PC-9 (cell line): ENCODE measurements at regions not wholly inside any gene's neighbourhood (a gene's known extent, or its start where the extent isn't known, plus 50 kb on each side); places are given as distances from the start of the nearest gene placed in this dataset.

Experiments used
- BruUV-seq: library from RNA; stranded (reverse); fragments of 400-500 nt; replicated peaks from 2 replicates; lab custom pipeline; 2021; lab: Mats Ljungman, UMichigan
- CTCF ChIA-PET: fragments of 300-600 bp; sonication (Branson Sonifier 250); formaldehyde crosslinking; loops from one replicate; lab custom pipeline; 2022; ENCODE audit warnings: antibody characterized with exemption; lab: Charles Lee
- POLR2A ChIA-PET: fragments of 300-600 bp; sonication (Branson Sonifier 250); formaldehyde crosslinking; loops from one replicate; lab custom pipeline; 2022; ENCODE audit warnings: antibody characterized with exemption; ENCODE audit not compliant: unreplicated experiment; lab: Charles Lee
- DNase-seq, 2 experiments: peaks; one replicate each; pipeline versions ENCODE4 v3.0.0 to v3.0.0-alpha.2; 2015 to 2022; ENCODE audit warnings: mixed read lengths in 1 of 2
- H2AFZ ChIP-seq: fragments of 200-600 bp; sonication (generic); 2 replicates; pipeline ENCODE4 v1.8.1; 2017; ENCODE audit warnings: antibody characterized with exemption
- H3F3A ChIP-seq: fragments of 200-600 bp; sonication (generic); 2 replicates; pipeline ENCODE4 v1.8.1; 2017; ENCODE audit warnings: antibody characterized with exemption, mild to moderate bottlenecking, low read depth; ENCODE audit not compliant: insufficient read depth
- H3K27ac ChIP-seq: fragments of 200-600 bp; sonication (generic); 2 replicates; pipeline ENCODE4 v1.6.1; 2016; ENCODE audit warnings: mixed run types
- H3K27me3 ChIP-seq: fragments of 200-600 bp; sonication (generic); 2 replicates; pipeline ENCODE4 v1.6.1; 2016; ENCODE audit warnings: low read depth, mixed run types; ENCODE audit not compliant: insufficient read depth
- H3K36me3 ChIP-seq: fragments of 200-600 bp; sonication (generic); 2 replicates; pipeline ENCODE4 v1.6.1; 2016; ENCODE audit warnings: low read depth, mixed run types
- H3K4me1 ChIP-seq: fragments of 200-600 bp; sonication (generic); replicated peaks from 2 replicates; pipeline ENCODE4 v1.6.1; 2016; ENCODE audit warnings: mixed run types; ENCODE audit not compliant: insufficient read depth
- H3K4me2 ChIP-seq: fragments of 200-600 bp; sonication (generic); 2 replicates; pipeline ENCODE4 v1.6.1; 2017; ENCODE audit warnings: mixed run types
- H3K4me3 ChIP-seq: fragments of 200-600 bp; sonication (generic); 2 replicates; pipeline ENCODE4 v1.6.1; 2016; ENCODE audit warnings: mixed run types
- H3K79me2 ChIP-seq: fragments of 200-600 bp; sonication (generic); 2 replicates; pipeline ENCODE4 v1.6.1; 2017; ENCODE audit warnings: low read depth, mixed run types
- H3K9me2 ChIP-seq: fragments of 200-600 bp; sonication (generic); 2 replicates; pipeline ENCODE4 v1.8.1; 2017; ENCODE audit warnings: mild to moderate bottlenecking; ENCODE audit not compliant: insufficient read depth
- H3K9me3 ChIP-seq: fragments of 200-600 bp; sonication (generic); 2 replicates; pipeline ENCODE4 v1.8.1; 2016; ENCODE audit warnings: low read depth; ENCODE audit not compliant: insufficient read depth
- H4K20me1 ChIP-seq: fragments of 200-600 bp; sonication (generic); 2 replicates; pipeline ENCODE4 v1.8.1; 2017; ENCODE audit not compliant: insufficient read depth
- EZH2 ChIP-seq: fragments of 200-600 bp; sonication (generic); IDR thresholded peaks from 2 replicates; pipeline ENCODE4 v1.8.0; 2017; ENCODE audit warnings: antibody characterized with exemption, low read depth
- intact Hi-C: fragments of 100-400 bp; cut with micrococcal nuclease; formaldehyde crosslinking; loops from one replicate; pipeline ENCODE4 v1.10.0; 2022; ENCODE audit not compliant: unreplicated experiment
- TF ChIP-seq, protein P1 (sequence below): fragments of 200-600 bp; sonication (generic); conservative IDR thresholded peaks from 2 replicates; pipeline ENCODE4 v1.6.1; 2017; ENCODE audit warnings: mixed run types, antibody characterized with exemption, mild to moderate bottlenecking, moderate library complexity

DNA sequence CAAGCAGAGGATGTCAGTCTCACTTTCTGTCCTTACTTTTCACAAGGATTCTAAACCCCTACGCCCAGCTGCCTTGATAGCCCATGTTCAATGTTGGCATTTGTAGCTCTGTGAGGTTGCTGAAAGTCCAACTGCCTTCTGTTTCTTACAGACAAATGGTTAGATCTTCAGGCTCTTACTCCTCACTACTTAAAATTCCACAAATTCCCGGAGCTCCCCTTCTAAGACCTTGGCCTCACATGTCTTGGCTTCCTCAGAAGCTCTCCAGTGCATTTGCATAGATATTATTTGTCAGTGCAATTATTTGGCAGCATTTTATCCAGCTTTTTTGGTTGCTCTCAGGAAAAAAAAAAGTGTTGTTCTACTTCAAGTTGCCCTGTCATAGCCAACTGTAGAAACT lies 453.7 kb upstream of the CELF4 start:
- Histone ChIP-seq H2AFZ (no peak overlapping the region), H3K27me3 (no peaks in the 10 kb centered on the region), H4K20me1 (no peaks in the 10 kb centered on the region), H3K36me3 (no peaks in the 10 kb centered on the region), H3K79me2 (no peaks in the 10 kb centered on the region), H3K9me2 (no peaks in the 10 kb centered on the region), H3F3A (no peaks in the 10 kb centered on the region), H3K27ac (no peak overlapping the region), H3K4me1 (no peaks in the 10 kb centered on the region), H3K4me3 (no peak overlapping the region), H3K9me3 (no peaks in the 10 kb centered on the region), H3K4me2 (no peak overlapping the region)
- DNase-seq: no peak
- POLR2A ChIA-PET: no interaction called here
- intact Hi-C loops: no loop called here
- no peak for TF ChIP-seq EZH2
- TF ChIP-seq, protein P1, sequence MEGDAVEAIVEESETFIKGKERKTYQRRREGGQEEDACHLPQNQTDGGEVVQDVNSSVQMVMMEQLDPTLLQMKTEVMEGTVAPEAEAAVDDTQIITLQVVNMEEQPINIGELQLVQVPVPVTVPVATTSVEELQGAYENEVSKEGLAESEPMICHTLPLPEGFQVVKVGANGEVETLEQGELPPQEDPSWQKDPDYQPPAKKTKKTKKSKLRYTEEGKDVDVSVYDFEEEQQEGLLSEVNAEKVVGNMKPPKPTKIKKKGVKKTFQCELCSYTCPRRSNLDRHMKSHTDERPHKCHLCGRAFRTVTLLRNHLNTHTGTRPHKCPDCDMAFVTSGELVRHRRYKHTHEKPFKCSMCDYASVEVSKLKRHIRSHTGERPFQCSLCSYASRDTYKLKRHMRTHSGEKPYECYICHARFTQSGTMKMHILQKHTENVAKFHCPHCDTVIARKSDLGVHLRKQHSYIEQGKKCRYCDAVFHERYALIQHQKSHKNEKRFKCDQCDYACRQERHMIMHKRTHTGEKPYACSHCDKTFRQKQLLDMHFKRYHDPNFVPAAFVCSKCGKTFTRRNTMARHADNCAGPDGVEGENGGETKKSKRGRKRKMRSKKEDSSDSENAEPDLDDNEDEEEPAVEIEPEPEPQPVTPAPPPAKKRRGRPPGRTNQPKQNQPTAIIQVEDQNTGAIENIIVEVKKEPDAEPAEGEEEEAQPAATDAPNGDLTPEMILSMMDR: no peak
- CTCF ChIA-PET: no interaction called here
- no TSS peak for BruUV-seq

DNA sequence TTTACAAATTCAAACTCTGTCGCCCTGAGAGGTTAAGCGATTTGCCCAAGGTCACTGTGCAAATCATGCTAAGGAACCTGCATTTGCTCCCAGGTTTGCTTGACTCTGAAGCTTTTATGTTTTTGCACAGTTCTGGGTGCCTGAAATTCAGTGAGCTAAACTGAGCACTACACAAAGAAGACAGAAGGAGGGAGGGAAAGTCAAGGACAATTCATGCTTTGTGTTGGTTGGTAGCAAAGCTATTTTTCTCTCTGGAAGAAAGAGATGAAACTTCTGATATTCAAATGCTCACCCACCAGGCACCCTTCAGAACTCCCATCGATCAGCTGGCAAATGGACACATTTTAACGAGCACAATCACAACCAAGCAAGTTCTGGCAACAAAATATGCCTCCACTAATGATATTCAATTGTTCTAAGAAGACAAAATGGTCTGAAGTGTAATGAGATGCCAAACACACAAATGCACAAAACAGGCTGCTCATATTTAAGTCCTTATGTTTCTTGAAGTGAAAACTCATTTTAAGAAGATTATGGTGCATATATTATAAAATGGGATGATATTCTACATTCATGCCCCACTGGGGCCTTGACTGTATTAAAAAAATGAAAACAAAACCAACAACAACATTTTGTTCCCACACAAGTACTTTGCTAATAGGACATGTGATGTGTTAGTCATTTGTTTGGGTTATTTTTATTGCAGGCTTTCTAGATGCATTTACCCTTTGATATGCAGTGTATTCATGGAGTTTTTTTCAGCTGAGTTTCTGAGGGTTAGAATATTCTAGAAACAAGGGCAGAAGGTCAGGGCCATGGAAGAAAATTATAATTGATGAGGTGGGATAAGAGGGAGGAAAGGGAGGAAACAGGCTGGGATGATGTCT lies 445.6 kb upstream of the CELF4 start:
- H3K4me3 ChIP-seq: no peak overlapping the region
- H3K27ac ChIP-seq: no peak overlapping the region
- no peaks in the 10 kb centered on the region for H3K27me3 ChIP-seq
- TF ChIP-seq EZH2: no peak
- TF ChIP-seq, protein P1: no peak
- no peak for DNase-seq
- no peaks in the 10 kb centered on the region for H3K9me3 ChIP-seq
- no peaks in the 10 kb centered on the region for H4K20me1 ChIP-seq
- H3F3A ChIP-seq: no peaks in the 10 kb centered on the region
- H3K4me1 ChIP-seq: no peaks in the 10 kb centered on the region
- no peak overlapping the region for H2AFZ ChIP-seq
- H3K9me2 ChIP-seq: no peaks in the 10 kb centered on the region
- H3K36me3 ChIP-seq: no peaks in the 10 kb centered on the region
- intact Hi-C loops: no loop called here
- BruUV-seq: no TSS peak
- ChIA-PET CTCF (no interaction called here), POLR2A (no interaction called here)
- no peaks in the 10 kb centered on the region for H3K79me2 ChIP-seq
- H3K4me2 ChIP-seq: no peak overlapping the region

DNA sequence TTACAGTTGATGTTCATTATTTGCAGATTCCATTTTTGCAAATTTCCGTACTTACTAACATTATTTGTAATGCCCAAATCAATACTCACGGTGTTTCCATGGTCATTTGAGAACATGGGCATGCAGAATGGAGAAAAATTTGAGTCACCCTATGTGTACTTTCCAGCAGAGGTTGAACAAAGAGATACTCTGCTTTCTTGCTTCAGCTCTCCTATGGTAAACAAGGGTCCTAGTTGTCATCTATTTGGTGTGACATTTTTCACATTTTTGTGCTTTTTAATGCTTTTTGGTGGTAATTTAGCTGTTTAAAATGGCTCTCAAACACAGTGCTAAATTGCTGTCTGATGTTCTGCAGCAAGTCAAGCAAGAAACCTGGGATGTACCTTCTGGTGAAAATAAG lies 444.4 kb upstream of the CELF4 start:
- Histone ChIP-seq H3F3A (no peaks in the 10 kb centered on the region), H3K27ac (no peak overlapping the region), H3K9me3 (no peaks in the 10 kb centered on the region), H2AFZ (no peak overlapping the region), H3K9me2 (no peaks in the 10 kb centered on the region), H3K79me2 (no peaks in the 10 kb centered on the region), H4K20me1 (no peaks in the 10 kb centered on the region), H3K4me2 (no peak overlapping the region), H3K4me1 (no peaks in the 10 kb centered on the region), H3K27me3 (no peaks in the 10 kb centered on the region), H3K4me3 (no peak overlapping the region), H3K36me3 (no peaks in the 10 kb centered on the region)
- BruUV-seq: no TSS peak
- ChIA-PET POLR2A (no interaction called here), CTCF (no interaction called here)
- no peak for DNase-seq
- TF ChIP-seq, protein P1: no peak
- TF ChIP-seq EZH2: no peak
- intact Hi-C loops: no loop called here
